ENCODE measurements at regions not wholly inside any gene's neighbourhood (a gene's known extent, or its start where the extent isn't known, plus 50 kb on each side); places are given as distances from the start of the nearest gene placed in this dataset.
"Not testable (repeated sequence)": the region's sequence is repeated elsewhere in the genome, so short reads cannot be mapped to it uniquely, and the experiment has no call there.

DNA sequence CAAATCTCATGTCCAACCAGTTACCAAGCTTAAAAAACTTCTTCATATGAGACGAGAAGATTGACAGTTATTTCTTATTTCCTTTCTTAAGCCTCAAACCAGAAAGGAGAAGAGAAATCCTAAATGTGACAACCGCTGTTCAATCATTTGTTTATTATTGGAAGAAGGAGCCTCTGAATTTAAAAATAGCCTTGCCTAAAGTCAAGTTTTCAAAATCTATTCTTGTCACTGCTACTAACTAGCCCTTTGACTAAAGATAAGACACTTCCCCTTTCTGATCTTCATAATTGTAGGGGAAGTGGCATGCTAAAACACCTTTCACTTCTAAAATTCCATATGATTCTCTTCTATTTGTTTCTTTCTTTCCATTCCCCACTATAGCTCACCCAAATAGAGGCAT is 106.2 kb upstream of the EMB start:
- ChIA-PET POLR2A (interaction anchor here in 1 of 2 donors (0.8 kb wide), 1 partner anchor 257 kb away, joined by 3 read pairs; no protein-coding TSS in a partner anchor), CTCF (interaction anchor here (0.6 to 0.7 kb wide), 3 partner anchors 26 to 212 kb away, joined by 3 to 4 read pairs (median 4); no protein-coding TSS in a partner anchor)
- H3K4me3 Mint-ChIP-seq = no peak overlapping the region
- H3K9me3 ChIP-seq = no peaks in the 10 kb centered on the region
- DNase-seq (no peak), ATAC-seq (replicated peaks in 1 of 4) (no peak)
- no peak overlapping the region for H3K4me3 ChIP-seq (ENCODE audit: control insufficient read depth in 1 of 2, extremely low read depth in 1 of 2, low read length in 1 of 2)
- peaks cover 0 to 6% (median 4%) of the 10 kb centered on the region in 3 donors for H3K9me3 Mint-ChIP-seq
- H3K27ac ChIP-seq (ENCODE audit: low read length) = no peak overlapping the region
- no peaks in the 10 kb centered on the region for H3K27me3 Mint-ChIP-seq
- peak overlapping the region; percentile 5 to 66 for H3K27ac Mint-ChIP-seq
- no peaks in the 10 kb centered on the region for H3K36me3 ChIP-seq (ENCODE audit: control insufficient read depth in 2 of 2, extremely low read depth in 1 of 2, insufficient read depth in 1 of 2, low read length in 1 of 2)
- no peaks in the 10 kb centered on the region for H3K27me3 ChIP-seq (replicated peaks in 1 of 2; ENCODE audit: control insufficient read depth in 2 of 2, extremely low read depth in 1 of 2, insufficient read depth in 2 of 2, low read length in 1 of 2)
- H3K36me3 Mint-ChIP-seq = peaks cover 5% of the 10 kb centered on the region
- no peaks in the 10 kb centered on the region for H3K4me1 ChIP-seq (ENCODE audit: control insufficient read depth in 1 of 2, extremely low read depth in 1 of 2, insufficient read depth in 2 of 2, low read length in 2 of 2)
- H3K4me1 Mint-ChIP-seq = peaks cover 12 to 17% (median 14%) of the 10 kb centered on the region in 3 donors
- WGBS (ENCODE audit: insufficient coverage) = no CpG with 5 or more reads among the region's 2 CpGs

DNA sequence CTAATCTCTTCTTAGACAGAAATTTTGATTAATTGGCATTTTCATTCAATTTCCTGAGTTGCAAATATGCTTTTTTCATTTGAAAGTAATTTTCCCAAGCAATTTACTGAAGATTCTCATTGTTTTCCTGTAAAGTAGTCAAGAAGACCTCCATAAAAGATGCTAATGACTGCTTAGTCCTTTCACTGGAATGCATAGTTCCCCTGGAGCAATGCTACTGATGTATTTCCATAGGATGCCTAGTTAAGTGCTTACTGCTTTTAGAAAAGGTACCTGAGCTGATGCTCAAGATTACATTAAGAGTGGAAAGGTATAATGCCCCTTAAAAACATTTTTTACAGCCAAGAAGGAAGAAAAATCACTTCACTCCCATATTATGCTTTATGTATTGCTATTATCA is 109.2 kb upstream of the EMB start:
- DNase-seq (no peak), ATAC-seq (replicated peaks in 1 of 4) (no peak)
- ChIA-PET POLR2A (no interaction called here), CTCF (no interaction called here)
- Mint-ChIP-seq H3K27ac (no peak overlapping the region), H3K36me3 (no peaks in the 10 kb centered on the region), H3K4me3 (no peak overlapping the region), H3K4me1 (peaks cover 32 to 37% (median 35%) of the 10 kb centered on the region in 3 donors), H3K27me3 (no peaks in the 10 kb centered on the region), H3K9me3 (no peaks in the 10 kb centered on the region)
- Histone ChIP-seq H3K36me3 (ENCODE audit: control insufficient read depth in 2 of 2, extremely low read depth in 1 of 2, insufficient read depth in 1 of 2, low read length in 1 of 2) (no peaks in the 10 kb centered on the region), H3K27me3 (replicated peaks in 1 of 2; ENCODE audit: control insufficient read depth in 2 of 2, extremely low read depth in 1 of 2, insufficient read depth in 2 of 2, low read length in 1 of 2) (no peaks in the 10 kb centered on the region), H3K4me3 (ENCODE audit: control insufficient read depth in 1 of 2, extremely low read depth in 1 of 2, low read length in 1 of 2) (no peak overlapping the region), H3K27ac (ENCODE audit: low read length) (no peak overlapping the region), H3K4me1 (ENCODE audit: control insufficient read depth in 1 of 2, extremely low read depth in 1 of 2, insufficient read depth in 2 of 2, low read length in 2 of 2) (peaks cover 3% of the 10 kb centered on the region in 2 experiments), H3K9me3 (no peaks in the 10 kb centered on the region)

DNA sequence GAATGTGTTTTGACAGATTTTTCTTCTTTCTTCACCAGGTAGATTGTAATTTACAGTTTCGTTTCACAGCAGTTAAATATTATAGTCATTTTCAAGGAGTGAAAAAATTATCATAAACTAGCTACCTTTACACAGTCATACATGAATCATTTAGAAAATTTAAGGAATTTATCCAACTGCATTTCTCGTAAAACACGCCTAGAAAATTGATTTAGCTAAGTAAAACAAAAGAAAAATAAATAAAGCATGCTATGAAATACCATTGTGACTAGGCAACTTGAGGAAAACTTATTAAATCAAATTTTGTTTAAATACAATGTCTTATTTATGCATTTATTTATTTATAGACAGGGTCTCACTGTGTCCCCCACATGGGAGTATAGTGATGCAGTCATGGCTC is 109.9 kb upstream of the EMB start:
- Mint-ChIP-seq H3K27me3 (no peaks in the 10 kb centered on the region), H3K27ac (no peak overlapping the region), H3K4me1 (peaks cover 33 to 40% (median 37%) of the 10 kb centered on the region in 3 donors), H3K36me3 (no peaks in the 10 kb centered on the region), H3K4me3 (no peak overlapping the region), H3K9me3 (no peaks in the 10 kb centered on the region)
- Histone ChIP-seq H3K27ac (ENCODE audit: low read length) (no peak overlapping the region), H3K4me3 (ENCODE audit: control insufficient read depth in 1 of 2, extremely low read depth in 1 of 2, low read length in 1 of 2) (no peak overlapping the region), H3K4me1 (ENCODE audit: control insufficient read depth in 1 of 2, extremely low read depth in 1 of 2, insufficient read depth in 2 of 2, low read length in 2 of 2) (peaks cover 3% of the 10 kb centered on the region in 2 experiments), H3K36me3 (ENCODE audit: control insufficient read depth in 2 of 2, extremely low read depth in 1 of 2, insufficient read depth in 1 of 2, low read length in 1 of 2) (no peaks in the 10 kb centered on the region), H3K27me3 (replicated peaks in 1 of 2; ENCODE audit: control insufficient read depth in 2 of 2, extremely low read depth in 1 of 2, insufficient read depth in 2 of 2, low read length in 1 of 2) (no peaks in the 10 kb centered on the region), H3K9me3 (no peaks in the 10 kb centered on the region)
- no CpG with 5 or more reads among the region's 3 CpGs for WGBS (ENCODE audit: insufficient coverage)
- POLR2A ChIA-PET = interaction anchor here in 1 of 2 donors (0.6 to 0.7 kb wide), 2 partner anchors 136 to 187 kb away, joined by 3 to 6 read pairs; no protein-coding TSS in a partner anchor
- ATAC-seq (replicated peaks in 1 of 4) = no peak
- no peak for DNase-seq
- CTCF ChIA-PET = no interaction called here

DNA sequence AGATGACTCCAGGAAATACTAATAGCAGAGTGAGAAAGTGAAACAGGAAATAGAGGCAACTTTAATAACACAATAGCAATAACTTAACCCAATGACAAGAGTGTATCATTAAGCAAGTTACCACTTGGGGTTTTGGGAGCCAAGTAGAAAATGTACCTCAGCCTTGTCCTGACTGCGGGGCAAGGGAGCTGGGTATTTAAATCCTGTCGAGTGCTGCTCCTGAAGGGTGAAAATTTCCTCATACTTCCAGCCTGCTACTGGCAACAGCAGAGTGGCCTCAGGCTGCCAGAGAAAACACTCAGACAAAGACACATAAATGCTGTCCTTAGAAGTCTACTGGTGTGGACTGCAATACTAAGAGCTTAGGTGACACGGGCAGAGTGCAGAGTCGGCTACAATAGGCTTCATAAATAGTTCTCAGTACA is 112.5 kb upstream of the EMB start:
- peaks cover 24 to 36% (median 27%) of the 10 kb centered on the region in 3 donors for H3K4me1 Mint-ChIP-seq
- ChIA-PET CTCF (no interaction called here), POLR2A (no interaction called here)
- WGBS (ENCODE audit: insufficient coverage) = no CpG with 5 or more reads among the region's 4 CpGs
- peak overlapping the region; percentile 62 to 85 for H3K27ac Mint-ChIP-seq
- peak in 3 of 35 experiments; percentile 1 to 12 (median 3) for DNase-seq
- Histone ChIP-seq H3K27me3 (replicated peaks in 1 of 2; ENCODE audit: control insufficient read depth in 2 of 2, extremely low read depth in 1 of 2, insufficient read depth in 2 of 2, low read length in 1 of 2) (no peaks in the 10 kb centered on the region), H3K36me3 (ENCODE audit: control insufficient read depth in 2 of 2, extremely low read depth in 1 of 2, insufficient read depth in 1 of 2, low read length in 1 of 2) (no peaks in the 10 kb centered on the region), H3K4me3 (ENCODE audit: control insufficient read depth in 1 of 2, extremely low read depth in 1 of 2, low read length in 1 of 2) (no peak overlapping the region), H3K9me3 (no peaks in the 10 kb centered on the region), H3K27ac (ENCODE audit: low read length) (no peak overlapping the region), H3K4me1 (ENCODE audit: control insufficient read depth in 1 of 2, extremely low read depth in 1 of 2, insufficient read depth in 2 of 2, low read length in 2 of 2) (peaks cover 3% of the 10 kb centered on the region in 2 experiments)
- peak overlapping the region; percentile 13 to 25 (median 15) for H3K4me3 Mint-ChIP-seq
- H3K9me3 Mint-ChIP-seq = no peaks in the 10 kb centered on the region
- peak in 1 of 4 experiments; percentile 29 for ATAC-seq (replicated peaks in 1 of 4)
- H3K27me3 Mint-ChIP-seq = no peaks in the 10 kb centered on the region
- H3K36me3 Mint-ChIP-seq = no peaks in the 10 kb centered on the region

DNA sequence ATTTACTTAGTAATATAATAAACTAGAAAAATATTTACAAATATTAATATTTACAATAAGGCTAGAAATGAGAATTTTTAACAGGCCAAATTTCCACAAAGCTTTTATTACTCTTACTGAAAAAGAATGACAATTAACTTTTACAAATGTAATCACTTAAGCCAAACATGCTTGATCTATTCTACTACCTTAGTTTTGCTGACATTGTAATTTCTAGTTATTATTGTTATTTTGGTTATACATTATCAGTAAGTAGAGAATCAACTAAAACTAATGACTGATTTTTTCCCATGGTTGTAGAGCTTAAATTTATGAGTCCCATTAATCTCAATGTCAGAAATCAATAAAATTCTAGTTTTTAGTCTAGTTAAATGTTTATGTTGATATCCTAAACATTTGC is 107.8 kb upstream of the PARP8 start:
- H3K9me3 Mint-ChIP-seq; H3K4me3 Mint-ChIP-seq; DNase-seq; H3K9me3 ChIP-seq; H3K27ac Mint-ChIP-seq; H3K4me3 ChIP-seq (ENCODE audit: control insufficient read depth in 1 of 2, extremely low read depth in 1 of 2, low read length in 1 of 2); H3K36me3 ChIP-seq (ENCODE audit: control insufficient read depth in 2 of 2, extremely low read depth in 1 of 2, insufficient read depth in 1 of 2, low read length in 1 of 2); ATAC-seq (replicated peaks in 1 of 4); H3K27me3 Mint-ChIP-seq; H3K27ac ChIP-seq (ENCODE audit: low read length); H3K27me3 ChIP-seq (replicated peaks in 1 of 2; ENCODE audit: control insufficient read depth in 2 of 2, extremely low read depth in 1 of 2, insufficient read depth in 2 of 2, low read length in 1 of 2); H3K4me1 ChIP-seq (ENCODE audit: control insufficient read depth in 1 of 2, extremely low read depth in 1 of 2, insufficient read depth in 2 of 2, low read length in 2 of 2); CTCF ChIA-PET; H3K36me3 Mint-ChIP-seq: not testable (repeated sequence)
- H3K4me1 Mint-ChIP-seq = peaks cover 16 to 26% (median 23%) of the 10 kb centered on the region in 3 donors
- POLR2A ChIA-PET = interaction anchor here in 1 of 2 donors (0.6 kb wide), 1 partner anchor 27 kb away, joined by 3 read pairs; no protein-coding TSS in a partner anchor

DNA sequence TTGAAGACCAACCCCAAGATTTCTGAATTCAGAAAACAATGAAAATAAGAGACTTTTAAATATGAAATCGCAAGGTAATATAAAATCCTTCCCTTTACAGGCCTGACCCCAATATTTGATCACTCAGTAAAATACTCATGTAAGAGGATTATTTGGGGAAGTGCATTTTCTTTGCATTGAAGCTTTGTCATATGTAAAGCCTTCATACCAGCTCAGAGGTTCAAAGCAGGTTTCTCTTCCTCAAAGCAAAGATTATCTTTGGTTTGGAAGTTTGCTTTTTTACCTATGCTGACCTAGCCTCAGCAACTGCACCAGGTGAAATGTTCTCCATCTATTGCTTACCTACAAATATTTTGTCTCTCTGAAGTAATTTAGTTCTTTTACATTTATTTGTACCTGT is 106.5 kb upstream of the PARP8 start:
- Mint-ChIP-seq H3K36me3 (no peaks in the 10 kb centered on the region), H3K4me1 (peaks cover 20 to 30% (median 28%) of the 10 kb centered on the region in 3 donors), H3K9me3 (no peaks in the 10 kb centered on the region), H3K27me3 (no peaks in the 10 kb centered on the region), H3K27ac (no peak overlapping the region), H3K4me3 (no peak overlapping the region)
- WGBS (ENCODE audit: insufficient coverage) = no CpG with 5 or more reads among the region's 1 CpG
- DNase-seq = no peak
- H3K4me3 ChIP-seq (ENCODE audit: control insufficient read depth in 1 of 2, extremely low read depth in 1 of 2, low read length in 1 of 2) = no peak overlapping the region
- peaks cover 3 to 9% of the 10 kb centered on the region in 2 experiments for H3K4me1 ChIP-seq (ENCODE audit: control insufficient read depth in 1 of 2, extremely low read depth in 1 of 2, insufficient read depth in 2 of 2, low read length in 2 of 2)
- ATAC-seq (replicated peaks in 1 of 4) = no peak
- no peaks in the 10 kb centered on the region for H3K27me3 ChIP-seq (replicated peaks in 1 of 2; ENCODE audit: control insufficient read depth in 2 of 2, extremely low read depth in 1 of 2, insufficient read depth in 2 of 2, low read length in 1 of 2)
- CTCF ChIA-PET = no interaction called here
- no peaks in the 10 kb centered on the region for H3K36me3 ChIP-seq (ENCODE audit: control insufficient read depth in 2 of 2, extremely low read depth in 1 of 2, insufficient read depth in 1 of 2, low read length in 1 of 2)
- POLR2A ChIA-PET = interaction anchor here in 1 of 2 donors (0.6 kb wide), 1 partner anchor 79 kb away, joined by 3 read pairs; no protein-coding TSS in a partner anchor
- H3K9me3 ChIP-seq = no peaks in the 10 kb centered on the region
- no peak overlapping the region for H3K27ac ChIP-seq (ENCODE audit: low read length)

DNA sequence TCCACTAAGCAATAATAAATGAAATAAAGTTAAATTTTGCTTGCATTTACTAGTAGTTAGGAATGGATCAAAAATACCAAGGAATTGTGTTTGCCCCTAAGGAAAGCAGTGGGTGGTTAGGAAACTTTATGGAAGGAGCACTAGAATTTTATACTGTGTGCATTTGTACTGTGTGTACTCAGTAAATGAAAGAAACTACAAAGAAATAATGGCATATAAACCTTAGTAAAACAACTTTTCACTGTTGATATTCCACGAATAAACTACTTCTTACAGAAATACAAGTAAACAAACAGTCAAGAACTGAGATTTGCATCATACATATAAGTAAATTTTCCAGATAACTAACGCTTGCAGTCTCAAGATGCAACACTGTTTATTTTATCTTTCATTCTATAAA is 103.7 kb upstream of the PARP8 start:
- peaks cover 34 to 42% (median 36%) of the 10 kb centered on the region in 3 donors for H3K4me1 Mint-ChIP-seq
- ChIA-PET POLR2A (no interaction called here), CTCF (no interaction called here)
- no peaks in the 10 kb centered on the region for H3K27me3 Mint-ChIP-seq
- Histone ChIP-seq H3K4me1 (ENCODE audit: control insufficient read depth in 1 of 2, extremely low read depth in 1 of 2, insufficient read depth in 2 of 2, low read length in 2 of 2) (peaks cover 3 to 8% of the 10 kb centered on the region in 2 experiments), H3K36me3 (ENCODE audit: control insufficient read depth in 2 of 2, extremely low read depth in 1 of 2, insufficient read depth in 1 of 2, low read length in 1 of 2) (no peaks in the 10 kb centered on the region), H3K4me3 (ENCODE audit: control insufficient read depth in 1 of 2, extremely low read depth in 1 of 2, low read length in 1 of 2) (no peak overlapping the region), H3K9me3 (no peaks in the 10 kb centered on the region), H3K27ac (ENCODE audit: low read length) (no peak overlapping the region), H3K27me3 (replicated peaks in 1 of 2; ENCODE audit: control insufficient read depth in 2 of 2, extremely low read depth in 1 of 2, insufficient read depth in 2 of 2, low read length in 1 of 2) (no peaks in the 10 kb centered on the region)
- peaks cover 0 to 2% (median 0%) of the 10 kb centered on the region in 3 donors for H3K9me3 Mint-ChIP-seq
- no peak for ATAC-seq (replicated peaks in 1 of 4)
- no peak overlapping the region for H3K4me3 Mint-ChIP-seq
- H3K36me3 Mint-ChIP-seq = peaks cover 2% of the 10 kb centered on the region
- DNase-seq = no peak
- no peak overlapping the region for H3K27ac Mint-ChIP-seq
- WGBS (ENCODE audit: insufficient coverage) = 100% methylated on average over 1 of the region's 2 CpGs

Measured in T-cell (primary cell).